NOMO-1 (cell line): ENCODE measurements at regions not wholly inside any gene's neighbourhood (a gene's known extent, or its start where the extent isn't known, plus 50 kb on each side); places are given as distances from the start of the nearest gene placed in this dataset.
"Not testable (repeated sequence)": the region's sequence is repeated elsewhere in the genome, so short reads cannot be mapped to it uniquely, and the experiment has no call there.

ENCODE experiments used
- DNase-seq, 2 experiments: peaks; one replicate each; lab custom pipeline; 2025; ENCODE audit not compliant: unreplicated experiment in 2 of 2; lab: John Stamatoyannopoulos, UW

DNA sequence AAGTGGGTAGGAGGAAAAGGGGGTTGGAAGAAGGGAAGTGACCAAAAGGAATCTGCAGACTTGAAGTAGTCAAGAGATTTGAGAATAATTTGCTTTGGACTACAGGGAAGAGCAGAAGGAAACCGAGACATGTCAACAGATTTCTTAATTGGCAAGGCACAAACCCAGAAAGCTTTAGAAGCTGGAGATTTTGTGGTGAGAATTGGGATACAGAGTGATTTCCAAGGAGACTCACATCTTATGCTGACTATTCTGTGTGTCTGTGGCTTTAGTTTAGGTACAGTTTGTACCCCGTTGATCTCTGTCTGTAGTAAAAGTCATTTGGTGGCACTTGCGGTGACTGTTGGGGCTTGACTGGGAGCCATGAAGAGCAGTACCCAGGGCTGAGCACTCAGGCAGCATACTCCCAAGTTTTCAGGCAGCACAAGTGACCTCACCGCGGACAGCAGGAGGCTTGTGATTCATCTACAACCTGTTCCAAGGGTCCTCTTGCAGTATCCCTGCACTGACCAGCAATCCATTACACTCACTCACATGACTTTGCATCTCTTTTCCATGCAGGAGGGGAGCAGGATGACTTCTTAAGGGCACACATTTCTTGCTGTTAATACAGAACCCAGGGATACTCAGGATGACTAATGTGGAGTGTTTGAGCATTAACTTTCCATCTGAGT is 97.1 kb upstream of the TNP1 start:
- DNase-seq: no peak

DNA sequence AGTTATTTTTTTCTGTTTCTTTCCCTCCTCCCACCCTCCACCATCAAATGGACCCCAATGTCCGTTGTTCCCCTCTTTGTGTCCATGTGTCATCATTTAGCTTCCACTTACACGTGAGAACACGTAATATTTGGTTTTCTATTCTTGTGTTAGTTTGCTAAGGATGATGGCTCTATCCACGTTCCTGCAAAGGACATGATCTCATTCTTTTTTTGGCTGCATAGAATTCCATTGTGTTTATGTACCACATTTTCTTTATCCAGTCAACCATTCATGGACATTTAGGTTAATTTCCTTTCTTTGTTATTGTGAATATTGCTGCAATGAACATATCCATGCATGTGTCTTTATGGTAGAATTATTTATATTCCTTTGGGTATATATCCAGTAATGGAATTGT is 91.3 kb upstream of the TNP1 start:
- no peak for DNase-seq

DNA sequence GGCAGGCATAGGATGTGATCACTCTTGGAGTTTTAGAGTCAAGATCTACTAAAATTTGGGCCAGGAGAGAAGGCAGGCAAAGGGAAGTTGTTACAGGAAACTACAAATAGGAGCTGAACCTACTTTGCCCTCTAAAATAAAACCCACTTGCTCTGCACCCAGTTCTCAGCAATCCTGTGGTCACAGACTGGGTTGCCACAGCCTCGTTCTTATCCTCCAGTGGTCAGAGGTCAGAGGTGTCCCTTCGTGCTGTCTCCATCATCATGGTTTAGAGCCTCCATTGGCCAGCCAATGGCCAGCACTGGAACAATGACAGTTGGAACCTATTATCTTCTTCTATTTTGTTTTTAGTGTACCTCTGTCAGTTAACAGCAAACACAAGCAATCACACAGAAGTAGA is 90.7 kb upstream of the TNP1 start:
- DNase-seq: no peak

DNA sequence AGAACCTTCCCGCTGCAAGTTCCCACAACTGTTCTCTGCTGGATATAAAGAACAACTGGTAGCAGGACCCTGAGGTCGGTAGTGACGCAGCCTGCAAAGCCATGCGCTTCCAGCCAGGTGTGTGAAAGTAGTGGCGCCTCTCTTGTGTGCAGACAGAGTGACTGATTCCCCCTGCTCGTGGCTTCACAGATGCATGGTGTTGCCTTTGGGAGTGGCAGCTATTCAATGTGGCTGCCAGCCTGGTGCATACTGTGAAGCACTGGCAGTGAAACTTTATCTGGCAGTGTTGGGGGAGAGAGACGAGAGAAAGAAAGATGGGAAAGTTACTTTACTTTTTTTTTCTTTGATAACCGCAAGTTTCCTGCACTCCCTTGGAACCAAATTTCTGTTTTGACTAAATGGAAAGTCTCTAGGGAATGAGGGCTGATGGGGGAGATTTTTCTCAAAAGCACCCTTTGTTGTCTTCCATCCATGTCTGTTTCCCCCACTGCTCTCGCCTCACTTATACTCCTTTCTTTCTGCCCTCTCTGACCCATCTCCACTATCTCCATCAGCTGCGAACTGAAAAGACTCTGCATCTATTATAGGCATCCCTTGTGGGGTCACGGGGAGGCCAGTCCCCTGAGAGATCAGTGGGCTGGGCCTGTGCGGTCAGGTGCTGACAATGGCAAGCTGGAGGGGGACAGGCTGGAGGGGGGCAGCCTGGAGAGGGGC is 90.0 kb upstream of the TNP1 start:
- DNase-seq: no peak

DNA sequence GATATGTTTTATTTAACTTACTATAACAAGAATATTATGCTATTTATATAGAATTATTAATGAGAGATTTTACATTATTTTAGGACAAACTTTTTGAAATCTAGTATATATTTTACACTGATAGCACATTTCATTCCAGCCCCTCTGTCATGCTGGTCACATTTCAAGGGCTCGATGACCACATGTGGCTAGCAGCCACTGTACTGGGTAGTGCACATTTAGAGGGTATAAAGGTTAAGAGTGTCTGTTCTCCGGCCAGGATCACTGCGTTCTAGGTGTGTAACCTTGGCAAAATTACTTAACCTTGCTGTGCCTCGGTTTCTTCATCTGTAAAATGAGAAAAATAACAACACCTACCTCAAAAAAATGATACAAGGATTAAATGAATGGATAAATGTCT is 87.2 kb upstream of the TNP1 start:
- DNase-seq: no peak

DNA sequence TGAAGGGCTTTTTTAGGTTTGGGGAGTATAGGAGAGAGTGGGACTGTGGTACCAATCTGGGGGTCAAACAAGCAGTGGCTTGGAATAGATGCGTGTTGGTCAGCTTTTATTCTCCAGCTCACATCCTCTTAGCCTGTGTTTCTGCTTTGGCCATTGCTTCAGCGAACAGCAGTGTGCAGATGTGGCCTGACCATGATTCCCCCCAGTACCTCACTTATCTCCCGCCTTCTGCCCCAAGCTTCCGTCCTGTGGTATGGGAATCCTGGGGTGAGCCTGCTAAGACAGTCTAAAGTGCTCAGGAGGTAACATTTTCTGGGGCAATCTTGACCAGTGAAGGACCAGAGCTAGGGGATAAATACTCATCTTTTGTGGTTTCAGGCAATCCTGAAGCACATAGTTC is 84.9 kb upstream of the TNP1 start:
- no peak for DNase-seq

DNA sequence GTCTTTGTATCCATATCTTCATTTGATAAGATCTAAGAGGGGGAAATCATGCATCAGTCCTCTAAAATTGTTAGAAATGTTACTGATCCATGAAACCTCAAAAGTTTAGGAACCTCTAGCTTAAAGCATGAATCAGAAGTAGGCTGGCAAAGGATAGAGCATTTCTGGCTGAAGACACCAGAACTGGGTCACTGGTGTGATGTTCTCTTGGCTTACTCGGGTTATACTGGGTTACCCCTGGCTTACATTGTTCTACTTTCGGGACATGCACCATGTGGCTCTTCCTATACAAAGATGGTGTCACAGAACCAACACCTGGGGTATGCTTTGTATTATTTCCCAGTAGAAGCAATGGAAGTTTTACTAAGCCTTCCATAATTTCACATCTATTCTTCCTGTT is 83.2 kb upstream of the TNP1 start:
- DNase-seq: no peak

DNA sequence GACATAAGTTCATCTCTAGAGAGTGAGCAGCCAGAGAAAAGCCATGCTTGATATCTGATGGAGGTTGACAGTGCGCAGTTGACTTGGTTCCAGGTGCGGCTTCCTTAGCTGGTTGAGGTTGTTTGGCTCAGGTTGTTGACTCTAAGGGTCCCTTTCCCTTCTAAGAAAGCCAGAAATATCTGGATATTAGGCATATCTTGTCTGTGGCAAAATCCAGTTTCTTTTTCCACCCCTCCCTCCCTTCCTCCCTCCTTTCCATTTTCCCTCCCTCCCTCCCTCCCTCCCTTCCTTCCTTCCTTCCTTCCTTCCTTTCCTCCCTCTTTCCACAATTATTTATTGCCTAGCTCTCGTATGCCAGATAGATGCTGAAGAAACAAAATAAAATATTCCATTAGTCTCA is 82.6 kb upstream of the TNP1 start:
- no peak for DNase-seq

DNA sequence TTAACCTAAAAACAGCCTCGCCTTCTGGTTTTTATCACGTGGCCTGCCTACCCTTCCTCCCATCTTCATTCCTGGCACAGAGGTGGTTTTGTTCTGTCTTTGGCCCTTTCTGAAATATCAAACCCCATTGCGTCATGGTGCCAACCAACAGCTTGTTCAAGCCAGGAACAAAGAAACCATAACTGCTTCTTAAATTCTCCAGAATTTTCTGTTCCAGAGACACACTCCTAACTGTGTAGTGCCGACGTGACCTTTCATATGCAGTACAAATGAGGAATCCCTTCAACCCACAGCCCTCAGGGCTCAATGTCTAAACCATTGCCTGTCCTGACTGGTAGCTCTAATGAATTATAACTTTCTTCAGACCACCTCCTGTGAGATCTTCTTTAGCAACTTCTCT is 82.2 kb upstream of the TNP1 start:
- no peak for DNase-seq

DNA sequence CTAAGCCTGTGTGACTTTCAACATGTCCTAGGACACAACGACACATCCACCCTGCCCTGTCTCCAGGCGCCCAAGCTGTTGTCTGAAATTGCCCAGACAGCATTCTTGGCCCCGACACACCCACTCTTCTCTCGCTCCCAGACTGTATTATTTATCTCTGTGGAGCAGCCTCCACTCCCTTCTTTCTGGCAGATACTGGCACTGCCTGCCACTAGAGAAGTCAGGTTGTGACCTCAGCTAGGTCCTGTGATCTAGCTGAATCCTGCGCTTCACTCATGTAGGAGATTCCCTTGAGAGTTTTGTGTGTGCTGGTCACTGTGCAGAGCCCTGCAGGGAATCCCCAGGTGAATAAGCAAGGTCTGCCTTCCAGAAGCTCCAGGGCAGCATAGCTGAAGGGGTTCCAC is 77.1 kb upstream of the TNP1 start:
- no peak for DNase-seq

DNA sequence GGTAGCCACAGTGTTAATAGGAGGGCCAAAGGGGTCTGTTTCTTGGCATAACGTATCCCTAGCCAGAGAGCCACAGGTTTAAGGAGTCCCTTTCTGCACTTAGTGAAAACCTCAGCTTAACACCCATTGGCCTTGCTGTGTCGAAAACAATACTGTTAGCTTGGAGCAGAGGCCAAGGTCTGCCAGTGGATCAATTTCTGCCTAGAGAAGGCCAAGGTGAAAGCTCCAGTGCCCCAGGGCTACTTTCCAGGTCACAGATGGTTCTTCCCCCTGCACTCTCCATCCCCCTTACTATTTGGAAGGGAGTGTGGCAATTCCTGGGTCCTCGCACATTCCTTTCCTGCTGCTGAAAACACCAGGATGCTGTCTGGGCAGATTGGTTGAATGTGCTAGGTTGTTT is 74.8 kb upstream of the TNP1 start:
- no peak for DNase-seq

DNA sequence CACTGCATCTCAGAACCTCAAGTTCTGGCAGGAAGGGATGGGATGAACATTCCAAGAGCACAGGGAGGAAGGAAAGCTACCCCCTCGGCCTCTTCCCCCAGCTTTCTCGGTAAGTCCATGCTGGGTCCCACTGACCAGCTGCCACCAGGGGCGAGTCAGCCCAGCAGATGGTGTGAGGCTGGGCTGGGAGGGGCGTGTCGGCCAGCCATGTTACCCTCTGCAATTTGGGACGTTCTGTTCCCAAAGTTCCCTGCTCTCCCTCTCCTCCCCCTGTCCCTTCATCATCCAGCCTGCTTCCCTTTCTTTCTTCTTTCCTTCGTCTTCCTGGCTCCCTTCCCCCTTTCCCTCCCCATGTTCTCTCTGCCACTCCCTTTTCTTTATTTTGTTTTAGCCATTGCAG is 74.3 kb upstream of the TNP1 start:
- no peak for DNase-seq

DNA sequence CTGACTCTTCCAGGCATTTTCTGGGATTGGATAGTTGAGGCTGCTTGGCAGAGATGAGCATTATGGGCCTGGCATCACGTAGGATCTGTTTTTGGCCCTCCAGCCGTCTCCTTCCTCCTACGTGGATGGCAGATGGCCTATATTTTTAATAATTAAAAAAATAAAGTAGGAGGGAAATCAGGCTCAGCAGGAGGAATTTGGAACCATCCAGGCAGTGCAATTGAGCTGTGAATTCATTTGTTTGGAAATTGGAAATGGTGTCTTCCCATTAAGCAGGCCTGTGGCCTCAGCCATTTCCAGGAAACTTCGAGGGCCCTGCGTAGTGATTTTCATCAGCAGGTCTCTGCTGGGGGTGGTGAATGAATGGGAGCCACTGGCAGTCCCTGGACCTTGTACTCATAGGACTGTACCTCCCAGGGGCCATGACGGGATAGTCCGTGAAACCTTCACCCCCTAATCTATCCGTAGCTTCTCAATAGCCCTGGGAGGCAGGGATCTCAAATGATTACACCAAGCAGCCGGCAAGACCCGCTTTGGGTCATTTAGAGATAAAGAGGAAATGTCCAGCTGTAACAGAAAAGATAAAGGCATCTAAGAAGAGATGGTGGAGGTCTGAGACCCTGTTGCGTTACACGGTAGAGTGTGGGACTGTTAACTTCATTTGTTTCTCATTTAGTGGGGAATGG is 73.1 kb upstream of the TNP1 start:
- DNase-seq: no peak

DNA sequence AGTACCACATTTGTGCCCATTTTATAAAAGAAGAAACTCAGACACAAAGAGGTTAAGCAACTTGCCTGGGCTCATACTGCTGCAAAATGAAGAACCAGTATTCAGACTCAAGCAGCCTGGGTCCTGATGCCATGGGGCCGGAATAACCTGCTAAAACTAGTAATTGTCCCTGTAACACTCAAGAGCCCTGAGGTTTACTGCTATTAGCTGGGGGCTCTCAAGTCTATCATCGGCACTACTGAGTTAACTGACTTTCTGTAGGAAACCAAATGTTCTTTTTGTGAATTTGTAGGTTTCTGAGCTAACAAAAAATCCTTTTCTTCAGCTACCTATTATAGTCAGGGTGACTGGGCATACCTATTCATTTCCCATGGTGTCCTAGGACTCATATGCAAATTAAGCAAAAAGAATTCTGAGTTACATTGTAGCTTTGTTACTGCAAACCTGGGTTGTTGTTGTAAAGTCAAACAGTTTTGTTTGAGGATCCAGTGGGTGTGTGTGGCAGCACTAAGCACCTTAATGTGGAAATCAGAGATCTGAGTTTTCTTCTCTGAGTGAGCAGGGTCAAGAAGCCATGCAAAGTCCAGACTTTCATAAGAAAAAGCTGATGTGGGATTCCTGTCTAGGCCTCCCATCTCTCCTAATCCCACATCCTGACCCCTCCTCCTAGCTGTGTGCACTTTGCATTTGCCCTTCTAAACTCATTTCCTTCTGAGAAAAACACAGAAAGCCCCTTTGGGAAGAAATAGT is 72.4 kb upstream of the TNP1 start:
- no peak for DNase-seq

DNA sequence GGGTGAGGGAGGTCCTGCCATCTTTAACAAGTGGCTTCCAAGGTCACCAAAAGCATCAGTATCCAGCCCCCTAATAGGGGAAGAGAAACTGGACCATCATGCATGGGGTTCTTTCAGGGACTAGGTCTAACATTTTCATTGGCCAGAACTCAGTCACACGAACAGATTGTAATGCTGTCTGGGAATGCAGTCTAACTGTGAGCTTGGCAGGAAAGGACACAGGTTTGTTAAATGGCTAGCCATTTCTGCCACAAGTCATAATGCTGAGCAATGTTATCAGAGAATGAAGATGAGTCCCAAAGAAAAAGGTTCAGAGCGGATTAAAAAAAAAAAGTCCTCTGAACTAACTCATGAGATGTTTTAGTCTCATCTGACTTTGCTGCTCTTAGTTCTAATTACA is 70.9 kb upstream of the TNP1 start:
- no peak for DNase-seq

DNA sequence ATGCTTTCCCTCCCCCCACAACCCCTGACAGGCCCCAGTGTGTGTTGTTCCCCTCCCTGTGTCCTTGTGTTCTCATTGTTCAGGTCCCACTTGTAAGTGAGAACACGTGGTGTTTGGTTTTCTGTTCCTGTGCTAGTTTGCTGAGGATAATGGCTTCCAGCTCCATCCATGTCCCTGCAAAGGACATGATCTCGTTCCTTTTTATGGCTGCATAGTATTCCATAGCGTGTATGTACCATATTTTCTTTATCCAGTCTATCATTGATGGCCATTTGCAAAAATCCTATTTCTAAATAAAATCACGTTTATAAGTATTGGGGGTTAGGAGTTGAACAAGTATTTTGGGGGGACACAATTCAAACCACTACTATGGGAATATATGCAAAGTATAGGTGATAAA is 69.5 kb upstream of the TNP1 start:
- DNase-seq: not testable (repeated sequence)

DNA sequence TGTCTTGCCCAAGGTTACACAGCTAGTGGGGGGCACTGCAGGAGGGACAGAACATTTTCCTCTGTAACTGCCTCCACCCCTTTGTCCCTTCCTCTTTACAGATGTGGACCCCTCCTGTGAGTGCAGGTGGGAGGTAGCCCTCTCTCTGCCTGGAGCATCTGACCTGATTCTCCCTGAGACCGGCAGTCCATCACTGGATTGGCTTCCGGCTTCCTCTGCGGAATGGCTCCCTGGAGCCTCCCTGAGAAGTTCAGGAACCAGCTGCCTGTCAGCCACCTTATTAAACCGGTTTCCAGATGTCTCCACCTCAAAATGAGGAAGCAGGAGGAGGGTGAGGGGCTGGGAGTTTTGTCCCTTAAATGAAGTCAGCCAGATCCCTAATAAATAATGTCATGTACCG is 67.3 kb upstream of the TNP1 start:
- DNase-seq: no peak

DNA sequence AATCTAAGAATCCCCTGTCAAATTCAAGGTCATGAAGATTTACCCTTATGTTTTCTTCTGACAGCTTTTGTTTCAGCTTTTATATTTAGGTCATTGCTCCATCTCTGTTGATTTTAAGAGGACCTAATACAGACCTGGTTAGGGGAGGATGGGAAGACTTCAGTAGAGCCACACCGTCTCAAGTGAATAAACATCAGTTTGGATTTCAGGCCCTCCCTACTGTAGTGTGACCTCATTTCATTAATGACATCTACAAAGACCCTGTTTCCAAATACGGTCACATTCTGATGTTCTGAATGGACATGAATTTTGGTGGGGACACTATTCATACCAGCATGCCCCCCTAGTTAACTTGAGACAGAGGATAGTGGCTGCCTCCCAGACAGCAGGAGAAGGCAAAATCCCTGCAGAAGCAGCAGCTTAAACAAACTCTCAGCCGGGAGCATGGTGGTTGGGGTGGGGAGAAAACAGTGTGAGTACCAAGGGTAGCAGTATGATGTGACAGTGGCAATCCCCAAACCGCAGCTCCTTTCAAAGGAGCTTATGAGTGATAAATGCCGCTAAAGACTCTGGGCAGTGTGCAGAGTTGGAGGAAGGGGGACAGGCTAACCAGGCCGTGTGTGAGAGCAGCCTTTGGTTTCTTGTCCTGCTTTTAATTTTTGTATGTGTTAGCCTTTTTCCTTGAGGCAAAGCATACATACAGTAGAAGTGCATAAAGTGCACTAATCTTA is 65.9 kb upstream of the TNP1 start:
- DNase-seq: no peak

DNA sequence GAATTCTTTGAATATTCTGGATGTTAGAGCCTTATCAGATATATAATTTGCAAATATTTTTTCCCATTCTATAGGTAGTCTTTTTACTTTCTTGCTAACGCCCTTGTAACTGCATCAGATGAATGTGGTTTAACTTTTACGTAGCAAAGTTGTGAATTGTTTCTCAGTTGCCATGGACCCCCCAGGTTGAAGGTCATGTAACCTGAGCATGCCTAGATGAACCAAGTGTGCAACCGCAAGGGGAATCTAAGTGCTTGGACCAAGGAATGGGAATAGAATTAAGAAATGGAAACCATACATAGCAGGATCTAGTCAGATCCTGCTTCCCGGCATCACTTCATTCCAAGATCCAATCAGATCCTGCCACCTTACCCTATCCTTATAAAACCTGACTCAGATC is 65.1 kb upstream of the TNP1 start:
- DNase-seq: no peak

DNA sequence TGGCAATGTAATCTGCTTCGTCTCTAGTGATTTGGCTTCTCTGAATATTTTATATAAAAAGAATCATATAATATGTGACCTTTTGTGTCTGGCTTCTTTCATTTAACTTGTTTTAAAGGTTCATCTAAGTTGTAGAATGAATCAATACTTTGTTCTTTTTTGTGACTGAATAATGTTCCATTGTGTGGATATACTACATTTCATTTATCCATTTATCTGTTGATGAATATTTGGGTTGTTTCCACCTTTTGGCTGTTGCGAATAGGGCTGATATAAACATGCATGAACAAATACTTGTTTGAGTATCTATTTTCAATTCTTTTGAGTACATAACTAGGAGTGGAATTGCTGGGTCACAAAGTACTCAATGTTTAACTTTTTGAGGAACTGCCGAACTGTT is 63.8 kb upstream of the TNP1 start:
- no peak for DNase-seq
